NT2/D1 (cell line): ENCODE measurements at regions not wholly inside any gene's neighbourhood (a gene's known extent, or its start where the extent isn't known, plus 50 kb on each side); places are given as distances from the start of the nearest gene placed in this dataset.

Experiments
- DNase-seq: peaks from one replicate; pipeline ENCODE4 v3.0.0-alpha.2; 2011; ENCODE audit warnings: low read depth, low spot score
- H3K27me3 ChIP-seq: 2 replicates; pipeline ENCODE4 v1.6.0; 2011; ENCODE audit warnings: mild to moderate bottlenecking; ENCODE audit not compliant: insufficient read length, insufficient read depth
- H3K36me3 ChIP-seq: 2 replicates; pipeline ENCODE4 v1.6.1; 2011; ENCODE audit warnings: mild to moderate bottlenecking, low read length, mixed read lengths; ENCODE audit not compliant: insufficient read depth, insufficient read length
- H3K4me1 ChIP-seq: 2 replicates; pipeline ENCODE4 v1.5.1; 2011; ENCODE audit not compliant: insufficient read depth, insufficient read length
- H3K4me3 ChIP-seq: 2 replicates; pipeline ENCODE4 v1.5.1; 2011; ENCODE audit warnings: low read depth; ENCODE audit not compliant: insufficient read length
- H3K9ac ChIP-seq: 2 replicates; pipeline ENCODE4 v1.6.0; 2011; ENCODE audit warnings: low read depth; ENCODE audit not compliant: insufficient read length
- H3K9me3 ChIP-seq: 2 replicates; pipeline ENCODE4 v1.5.1; 2011; ENCODE audit warnings: mild to moderate bottlenecking, low read length; ENCODE audit not compliant: insufficient read depth
- SUZ12 ChIP-seq: IDR thresholded peaks from 2 replicates; pipeline ENCODE4 v1.6.1; 2011; ENCODE audit not compliant: insufficient read length, insufficient read depth; ENCODE audit errors: extremely low read depth
- YY1 ChIP-seq: IDR thresholded peaks from 2 replicates; pipeline ENCODE4 v1.6.1; 2011; ENCODE audit not compliant: insufficient read length, insufficient read depth
- ZNF274 ChIP-seq: IDR thresholded peaks from 2 replicates; pipeline ENCODE4 v1.6.1; 2011; ENCODE audit warnings: mild to moderate bottlenecking, low read depth, low read length

DNA sequence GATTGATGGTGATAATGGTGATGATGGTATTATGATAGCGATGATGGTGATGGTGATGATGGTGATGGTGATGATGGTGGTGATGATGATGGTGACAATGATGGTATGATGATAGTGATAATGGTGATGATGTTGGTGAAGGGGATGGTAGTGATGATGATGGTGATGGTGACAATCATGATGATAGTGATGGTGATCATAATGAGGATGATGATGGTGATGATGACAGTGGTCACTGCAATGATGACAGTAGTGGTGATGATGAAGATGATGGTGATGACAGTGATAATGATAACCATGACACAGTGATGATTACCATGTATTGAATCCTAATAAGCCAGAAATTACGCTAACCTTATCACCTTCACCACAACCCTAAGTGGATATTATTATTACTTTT is 128.2 kb downstream of the SHANK2 start:
- TF ChIP-seq SUZ12 (no peak), ZNF274 (no peak), YY1 (no peak)
- Histone ChIP-seq H3K4me1 (no peaks in the 10 kb centered on the region), H3K36me3 (no peaks in the 10 kb centered on the region), H3K9me3 (no peaks in the 10 kb centered on the region), H3K9ac (no peak overlapping the region), H3K4me3 (no peak overlapping the region), H3K27me3 (no peaks in the 10 kb centered on the region)
- DNase-seq = no peak

DNA sequence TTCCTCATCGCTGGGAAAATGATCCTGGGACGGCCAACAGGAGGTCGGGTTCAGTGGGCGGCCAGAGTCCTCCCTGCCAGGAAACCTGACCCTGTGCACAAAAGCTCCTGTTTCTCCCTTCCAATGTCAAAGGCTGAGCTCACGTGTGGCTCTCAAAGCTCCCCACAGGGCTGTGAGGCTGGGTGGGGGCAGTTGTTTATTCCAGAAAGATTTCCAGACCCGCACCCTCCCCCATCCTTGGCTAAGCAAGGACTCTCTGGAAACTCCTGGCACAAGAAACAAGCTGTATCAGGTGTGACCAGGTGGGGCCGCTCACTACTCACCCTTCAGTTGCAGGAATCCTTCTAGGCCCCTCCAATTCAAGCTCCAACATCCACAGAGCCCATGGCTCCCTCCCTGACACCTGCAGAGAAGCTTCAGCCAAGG is 131.9 kb downstream of the SHANK2 start:
- no peaks in the 10 kb centered on the region for H3K9me3 ChIP-seq
- H3K36me3 ChIP-seq = no peaks in the 10 kb centered on the region
- H3K9ac ChIP-seq = no peak overlapping the region
- no peaks in the 10 kb centered on the region for H3K27me3 ChIP-seq
- peak; percentile 71 for DNase-seq
- no peak for TF ChIP-seq YY1
- TF ChIP-seq SUZ12 = no peak
- TF ChIP-seq ZNF274 = no peak
- H3K4me1 ChIP-seq = peaks cover 3% of the 10 kb centered on the region
- no peak overlapping the region for H3K4me3 ChIP-seq

DNA sequence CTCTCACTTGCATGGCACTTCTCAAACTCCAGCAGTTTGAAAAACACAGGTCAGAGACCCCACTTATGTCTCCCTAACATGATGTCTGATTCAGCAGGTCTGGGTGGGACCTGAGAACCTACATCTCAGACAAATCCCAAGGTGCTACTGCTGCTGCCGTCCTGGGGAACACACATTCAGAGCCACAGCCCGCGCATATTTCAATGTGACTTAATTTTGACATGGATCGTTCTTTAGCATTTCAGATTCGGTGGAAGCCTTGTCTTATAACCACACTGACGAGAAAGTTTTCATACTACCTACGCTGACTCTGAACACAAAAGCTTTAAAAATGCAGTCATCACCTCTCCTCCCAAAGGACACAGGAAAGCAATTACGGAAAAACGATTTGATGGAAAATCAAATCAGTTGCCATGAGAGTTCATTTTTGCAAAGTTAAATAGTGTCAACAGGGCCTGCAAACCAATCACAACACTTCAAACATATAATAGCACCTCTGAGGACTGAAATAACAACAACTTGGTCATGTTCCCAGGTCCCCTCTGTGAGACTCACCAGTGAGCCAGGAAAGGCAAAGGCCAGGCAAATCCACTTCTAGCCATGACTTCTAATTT is 132.6 kb downstream of the SHANK2 start:
- no peak for DNase-seq
- H3K4me1 ChIP-seq = peaks cover 3% of the 10 kb centered on the region
- no peaks in the 10 kb centered on the region for H3K9me3 ChIP-seq
- H3K36me3 ChIP-seq = no peaks in the 10 kb centered on the region
- no peak overlapping the region for H3K9ac ChIP-seq
- TF ChIP-seq ZNF274 (no peak), SUZ12 (no peak), YY1 (no peak)
- no peak overlapping the region for H3K4me3 ChIP-seq
- H3K27me3 ChIP-seq = no peaks in the 10 kb centered on the region

DNA sequence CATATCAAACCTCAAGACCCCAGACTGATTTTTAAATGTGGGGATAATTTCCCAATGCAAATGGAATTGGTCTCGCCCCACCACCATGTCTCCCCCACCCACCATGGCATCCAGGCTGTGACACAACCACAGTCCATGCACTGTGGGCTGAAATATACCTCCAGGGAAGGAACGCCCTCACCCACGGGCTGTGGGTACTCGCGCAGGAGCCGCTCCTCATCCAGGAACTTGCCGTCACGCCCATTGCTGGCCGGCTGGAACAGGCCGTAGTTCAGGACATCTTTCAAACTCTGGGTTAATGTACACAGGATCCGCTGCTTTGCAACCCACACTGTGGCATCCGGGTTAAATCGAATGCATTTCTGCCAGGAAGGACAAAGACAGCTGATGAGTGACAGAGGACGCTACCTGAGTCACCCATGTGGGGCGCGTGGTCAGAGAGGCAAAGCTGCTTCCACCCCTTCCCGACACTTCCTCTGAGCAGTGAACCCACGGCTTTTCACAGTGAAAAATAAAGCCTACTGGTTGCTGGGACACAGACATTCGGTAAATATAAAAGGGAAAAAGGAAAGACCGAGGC is 133.6 kb downstream of the SHANK2 start:
- H3K27me3 ChIP-seq = no peaks in the 10 kb centered on the region
- H3K9me3 ChIP-seq = no peaks in the 10 kb centered on the region
- DNase-seq = no peak
- peaks cover 3% of the 10 kb centered on the region for H3K4me1 ChIP-seq
- TF ChIP-seq ZNF274 (no peak), YY1 (no peak), SUZ12 (no peak)
- H3K9ac ChIP-seq = no peak overlapping the region
- no peak overlapping the region for H3K4me3 ChIP-seq
- H3K36me3 ChIP-seq = no peaks in the 10 kb centered on the region

DNA sequence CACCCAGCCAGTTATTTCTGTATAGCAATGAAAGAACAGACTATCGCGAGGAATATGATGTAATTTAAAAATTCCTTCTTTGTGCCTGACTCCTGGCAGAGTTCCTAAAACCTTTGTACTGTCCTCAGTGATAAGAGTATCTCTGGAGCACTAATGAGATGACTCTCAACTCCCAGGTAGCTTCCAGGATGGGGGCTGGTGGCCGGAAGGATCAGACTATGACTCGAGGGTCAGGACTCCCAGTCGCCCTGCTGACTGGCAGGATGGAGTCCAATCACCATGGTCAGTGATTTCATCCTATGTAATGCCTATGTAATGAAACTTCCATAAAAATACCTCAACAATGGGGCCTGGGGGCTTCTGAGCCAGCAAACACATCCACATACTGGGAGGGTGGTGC is 135.1 kb downstream of the SHANK2 start:
- Histone ChIP-seq H3K9me3 (no peaks in the 10 kb centered on the region), H3K4me1 (peaks cover 10% of the 10 kb centered on the region), H3K9ac (no peak overlapping the region), H3K36me3 (no peaks in the 10 kb centered on the region), H3K27me3 (no peaks in the 10 kb centered on the region), H3K4me3 (no peak overlapping the region)
- TF ChIP-seq SUZ12 = no peak
- TF ChIP-seq ZNF274 = no peak
- TF ChIP-seq YY1 = no peak
- no peak for DNase-seq

DNA sequence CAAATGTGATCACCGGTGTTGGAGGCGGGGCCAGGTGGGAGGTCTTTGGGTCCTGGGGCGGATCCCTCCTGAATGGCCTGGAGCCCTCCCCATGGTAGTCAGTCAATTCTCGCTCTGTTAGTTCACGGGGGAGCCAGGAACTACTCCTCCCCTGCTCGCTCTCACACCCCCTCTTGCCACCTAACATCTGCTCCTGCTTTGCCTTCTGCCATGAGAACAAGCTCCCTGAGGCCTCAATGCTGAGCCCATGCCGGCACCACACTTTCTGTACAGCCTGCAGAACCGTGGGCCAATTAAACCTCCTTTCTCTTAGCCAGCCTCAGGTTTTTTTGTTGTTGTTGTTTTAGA is 135.7 kb downstream of the SHANK2 start:
- Histone ChIP-seq H3K4me1 (peaks cover 13% of the 10 kb centered on the region), H3K4me3 (no peak overlapping the region), H3K9me3 (no peaks in the 10 kb centered on the region), H3K27me3 (no peaks in the 10 kb centered on the region), H3K9ac (no peak overlapping the region), H3K36me3 (no peaks in the 10 kb centered on the region)
- TF ChIP-seq YY1 (no peak), ZNF274 (no peak), SUZ12 (no peak)
- DNase-seq = no peak

DNA sequence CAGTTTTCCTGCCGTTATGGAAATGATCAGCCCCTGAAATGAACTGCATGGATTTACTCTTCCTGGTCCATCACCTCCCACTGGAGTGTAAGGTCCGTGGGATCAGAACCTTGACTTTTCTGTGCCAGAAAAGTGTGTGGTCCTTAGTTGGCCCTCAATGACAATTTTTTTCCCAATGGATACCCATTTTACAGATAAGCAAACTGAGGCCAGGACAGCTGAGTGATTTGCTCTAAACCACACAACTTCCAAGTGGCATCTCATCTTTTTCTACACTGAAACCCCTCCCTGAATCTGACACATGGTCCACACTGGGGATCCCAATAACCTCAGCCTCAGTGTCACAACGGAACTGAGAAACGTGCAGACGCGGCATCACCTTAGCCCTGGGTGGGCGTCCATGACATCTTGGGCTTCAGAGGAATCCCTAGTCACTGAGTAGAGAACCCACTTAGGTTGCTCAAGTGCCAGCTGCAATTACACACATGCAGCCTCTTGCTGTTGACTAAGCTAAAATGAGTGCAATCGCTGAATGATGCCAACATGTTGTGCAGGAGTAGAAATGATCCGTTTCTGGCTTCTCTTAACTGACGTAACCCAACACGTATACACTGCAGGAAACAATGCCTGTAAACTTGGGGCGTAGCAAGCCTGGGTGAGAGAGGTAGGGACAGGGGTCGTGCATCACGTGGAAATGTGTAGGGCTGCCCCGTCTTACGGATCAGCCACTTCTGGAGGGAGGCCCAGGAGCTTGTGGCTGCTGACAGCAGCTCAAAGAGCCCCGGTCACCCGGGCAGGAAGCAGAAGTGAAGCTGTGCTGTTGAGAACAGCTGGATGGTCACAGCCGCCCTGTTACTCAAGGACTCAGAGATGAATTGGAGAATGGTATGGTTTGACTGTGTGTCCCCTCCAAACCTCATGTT is 136.3 kb downstream of the SHANK2 start:
- Histone ChIP-seq H3K27me3 (no peaks in the 10 kb centered on the region), H3K9me3 (no peaks in the 10 kb centered on the region), H3K4me1 (peaks cover 14% of the 10 kb centered on the region), H3K4me3 (no peak overlapping the region), H3K9ac (no peak overlapping the region), H3K36me3 (no peaks in the 10 kb centered on the region)
- no peak for DNase-seq
- TF ChIP-seq SUZ12 (no peak), YY1 (no peak), ZNF274 (no peak)
